Choroid plexus epithelial cell (primary cell): ENCODE measurements at regions not wholly inside any gene's neighbourhood (a gene's known extent, or its start where the extent isn't known, plus 50 kb on each side); places are given as distances from the start of the nearest gene placed in this dataset.

ENCODE experiments used
- DNase-seq: peaks from one replicate; pipeline ENCODE4 v3.0.0-alpha.2; 2010; ENCODE audit warnings: low read depth
- H3K4me3 ChIP-seq: 2 replicates; pipeline ENCODE4 v1.5.1; 2011; ENCODE audit warnings: low read depth, mild to moderate bottlenecking, control low read depth, low read length, moderate library complexity
- TF ChIP-seq, protein P1 (sequence below): conservative IDR thresholded peaks from 2 replicates; pipeline ENCODE4 v1.5.1; 2011; ENCODE audit warnings: low read depth, mild to moderate bottlenecking, control low read depth, inconsistent platforms, low read length, moderate library complexity

DNA sequence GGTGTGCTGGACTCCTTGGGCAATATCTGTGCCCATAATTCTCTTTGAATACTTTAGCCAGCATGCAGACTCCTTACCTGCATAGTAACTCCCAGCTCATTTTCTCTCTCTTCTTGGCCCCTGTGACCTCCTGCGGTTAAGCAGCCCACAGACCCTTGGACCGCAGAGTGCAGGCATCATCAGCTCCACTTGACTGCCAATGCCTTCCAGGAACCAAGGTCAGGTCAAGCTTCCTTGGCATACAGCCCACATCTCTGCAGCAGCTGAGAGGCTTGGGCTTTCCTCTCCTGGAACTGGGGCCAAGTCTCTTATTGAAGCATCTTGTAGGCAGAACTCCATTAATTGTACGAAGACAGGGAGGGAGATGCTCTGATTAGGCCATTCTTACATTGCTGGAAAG is 130.1 kb upstream of the PIEZO2 start:
- peak; percentile 63 for DNase-seq
- TF ChIP-seq, protein P1, sequence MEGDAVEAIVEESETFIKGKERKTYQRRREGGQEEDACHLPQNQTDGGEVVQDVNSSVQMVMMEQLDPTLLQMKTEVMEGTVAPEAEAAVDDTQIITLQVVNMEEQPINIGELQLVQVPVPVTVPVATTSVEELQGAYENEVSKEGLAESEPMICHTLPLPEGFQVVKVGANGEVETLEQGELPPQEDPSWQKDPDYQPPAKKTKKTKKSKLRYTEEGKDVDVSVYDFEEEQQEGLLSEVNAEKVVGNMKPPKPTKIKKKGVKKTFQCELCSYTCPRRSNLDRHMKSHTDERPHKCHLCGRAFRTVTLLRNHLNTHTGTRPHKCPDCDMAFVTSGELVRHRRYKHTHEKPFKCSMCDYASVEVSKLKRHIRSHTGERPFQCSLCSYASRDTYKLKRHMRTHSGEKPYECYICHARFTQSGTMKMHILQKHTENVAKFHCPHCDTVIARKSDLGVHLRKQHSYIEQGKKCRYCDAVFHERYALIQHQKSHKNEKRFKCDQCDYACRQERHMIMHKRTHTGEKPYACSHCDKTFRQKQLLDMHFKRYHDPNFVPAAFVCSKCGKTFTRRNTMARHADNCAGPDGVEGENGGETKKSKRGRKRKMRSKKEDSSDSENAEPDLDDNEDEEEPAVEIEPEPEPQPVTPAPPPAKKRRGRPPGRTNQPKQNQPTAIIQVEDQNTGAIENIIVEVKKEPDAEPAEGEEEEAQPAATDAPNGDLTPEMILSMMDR: no peak
- no peak overlapping the region for H3K4me3 ChIP-seq

DNA sequence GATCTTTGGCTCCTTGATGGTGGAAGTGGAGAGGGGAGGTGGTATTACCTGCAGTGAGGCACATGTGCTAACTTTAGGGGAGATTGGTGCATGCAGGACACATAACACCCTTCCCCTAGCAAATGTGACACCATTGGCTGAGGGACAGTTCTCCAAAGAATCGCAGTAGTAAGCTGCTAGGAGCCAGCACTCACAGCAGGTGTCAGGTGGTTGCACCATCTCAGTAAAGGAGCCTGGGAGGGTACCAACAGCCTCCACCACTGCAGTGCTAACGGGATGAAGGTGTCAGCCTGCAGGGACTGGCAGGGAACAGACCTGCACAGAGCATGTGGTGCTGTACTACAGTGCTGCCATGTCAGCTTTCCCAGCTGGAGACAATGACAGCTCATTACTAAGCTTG is 127.3 kb upstream of the PIEZO2 start:
- TF ChIP-seq, protein P1: no peak
- no peak overlapping the region for H3K4me3 ChIP-seq
- no peak for DNase-seq

DNA sequence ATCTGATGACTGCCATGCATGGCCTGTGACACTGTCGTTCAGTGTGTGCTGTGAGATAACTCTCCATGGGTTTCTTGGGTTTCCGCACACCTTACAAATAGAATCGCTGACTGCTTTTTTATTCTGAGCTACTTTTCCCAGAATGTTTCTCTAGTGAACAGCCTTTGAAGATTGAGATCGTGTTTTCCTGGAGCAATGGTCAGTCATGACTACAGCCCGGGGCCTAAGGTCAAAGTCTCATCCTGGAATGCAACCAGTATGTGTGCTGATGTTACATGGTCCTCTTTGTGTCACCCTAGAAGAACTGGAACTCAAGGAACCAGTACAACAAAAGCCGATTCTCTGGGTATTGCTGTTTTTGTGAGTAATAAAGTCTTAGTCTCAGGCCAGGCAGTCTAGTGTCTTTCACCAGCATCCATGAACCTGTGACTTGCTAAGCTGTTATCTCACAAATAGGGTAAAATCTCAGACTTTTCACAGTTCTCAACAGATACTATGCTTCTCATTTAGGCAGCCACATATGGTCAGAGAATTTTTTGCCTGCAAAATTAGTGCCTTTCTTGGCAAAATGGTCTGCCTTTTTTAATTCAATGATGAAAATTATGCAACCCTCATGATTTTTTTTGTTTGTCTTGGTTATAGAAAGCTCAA is 124.9 kb upstream of the PIEZO2 start:
- no peak for DNase-seq
- no peak overlapping the region for H3K4me3 ChIP-seq
- TF ChIP-seq, protein P1: no peak

DNA sequence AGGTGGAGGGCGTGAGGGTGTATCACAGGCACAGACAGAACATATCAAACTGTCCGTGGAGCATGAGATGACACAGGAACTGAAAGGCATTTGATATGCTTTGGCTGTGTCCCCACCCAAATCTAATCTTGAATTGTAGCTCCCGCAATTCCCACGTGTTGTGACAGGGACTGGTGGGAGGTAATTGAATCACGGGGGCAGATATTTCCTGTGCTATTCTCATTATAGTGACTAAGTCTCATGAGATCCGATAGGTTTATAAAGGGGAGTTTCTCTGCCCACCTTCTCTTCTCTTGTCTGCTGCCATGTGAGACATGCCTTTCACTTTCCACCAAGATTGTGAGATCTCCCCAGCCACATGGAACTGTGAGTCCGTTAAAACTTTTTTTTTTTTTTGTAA is 123.1 kb upstream of the PIEZO2 start:
- no peak overlapping the region for H3K4me3 ChIP-seq
- DNase-seq: no peak

DNA sequence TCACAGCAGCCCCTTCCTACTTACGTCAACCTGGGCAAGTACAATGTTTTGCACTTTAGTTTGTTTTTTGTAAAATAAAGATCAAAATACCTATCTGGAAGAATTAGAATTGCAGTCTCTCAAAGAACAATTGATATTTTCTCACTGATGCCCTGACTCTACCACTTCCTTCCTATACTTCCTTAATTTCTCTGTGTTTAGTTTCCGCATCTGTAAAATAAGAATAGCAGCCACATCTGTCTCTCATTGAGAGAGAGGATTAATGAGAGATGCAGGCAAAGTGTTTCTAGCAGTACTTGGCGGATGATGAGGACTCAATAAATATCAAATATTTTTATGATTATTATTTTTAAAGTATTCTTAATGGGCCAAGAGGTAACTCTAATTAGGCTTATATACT is 122.6 kb upstream of the PIEZO2 start:
- H3K4me3 ChIP-seq: no peak overlapping the region
- TF ChIP-seq, protein P1: no peak
- no peak for DNase-seq

More for the DNA sequence above, 123.1 kb upstream of the PIEZO2 start:
- TF ChIP-seq, protein P1: no peak

DNA sequence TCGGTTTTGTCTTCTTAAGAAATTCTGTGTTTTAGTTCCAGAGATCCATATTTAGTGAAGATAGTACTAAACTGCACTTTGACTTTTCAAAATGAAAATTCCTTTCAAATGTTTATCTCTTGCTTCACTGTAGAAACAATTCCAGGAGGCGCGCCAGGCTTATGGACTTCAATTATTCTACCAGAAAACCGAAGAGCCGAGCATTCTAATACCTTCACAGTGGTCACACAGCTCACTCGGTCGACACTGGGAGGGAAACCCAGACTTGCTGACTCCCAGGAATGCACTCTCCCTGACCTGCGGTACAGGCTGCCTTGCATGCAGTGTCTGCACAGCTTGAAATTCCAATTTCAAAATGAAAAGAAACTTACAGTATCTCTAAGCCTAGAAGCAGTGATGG is 119.9 kb upstream of the PIEZO2 start:
- peak; percentile 82 for DNase-seq
- peak overlapping the region; percentile 49 for H3K4me3 ChIP-seq
- TF ChIP-seq, protein P1: no peak

DNA sequence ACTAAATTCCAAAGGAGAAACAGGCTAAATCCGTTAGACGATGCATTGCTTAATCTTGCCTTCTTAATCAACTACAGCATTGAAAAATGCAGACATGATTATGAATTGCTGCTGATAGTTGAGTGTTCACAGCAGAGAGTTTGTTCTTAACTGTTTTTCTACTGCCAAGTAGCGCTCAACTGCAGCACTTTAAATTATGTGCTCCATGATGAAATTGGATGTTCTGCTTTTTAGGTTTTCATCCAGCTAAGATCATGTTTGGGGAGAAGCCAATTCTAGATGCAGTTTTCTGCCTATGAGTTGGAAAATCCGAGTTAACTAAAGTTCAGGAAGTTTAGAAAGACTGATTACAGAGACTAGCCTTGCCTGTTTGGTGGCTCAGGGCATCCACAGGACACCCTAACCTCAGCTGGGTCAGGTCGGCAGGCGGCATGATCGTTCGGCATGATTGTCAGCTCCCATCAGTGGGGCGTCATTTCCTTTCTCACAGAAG is 119.4 kb upstream of the PIEZO2 start:
- peak; percentile 63 for DNase-seq
- H3K4me3 ChIP-seq: peak overlapping the region; percentile 49
- TF ChIP-seq, protein P1: no peak
